ENCODE measurements at regions not wholly inside any gene's neighbourhood (a gene's known extent, or its start where the extent isn't known, plus 50 kb on each side); places are given as distances from the start of the nearest gene placed in this dataset.

DNA sequence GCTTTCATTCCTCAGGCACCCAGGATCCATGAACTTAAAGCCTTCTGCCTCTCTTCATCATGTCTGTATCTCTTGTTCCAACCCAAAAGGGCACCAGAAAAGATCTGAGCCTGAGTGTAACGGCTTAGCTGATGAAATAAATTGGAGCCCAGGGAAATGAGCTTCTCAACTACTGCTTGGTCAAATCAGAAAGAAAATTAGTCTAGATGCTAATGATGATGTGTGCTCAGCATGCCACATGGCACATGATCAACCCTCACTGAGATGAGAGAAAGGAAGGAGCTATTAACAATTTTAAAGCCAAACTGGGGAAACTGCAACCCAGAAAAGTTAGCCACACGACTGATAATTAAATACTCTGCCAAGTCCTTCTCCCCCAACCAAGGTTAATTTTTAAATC is 325.7 kb downstream of the CNTN3 start:
- Histone ChIP-seq H3K4me3 (ENCODE audit: low read depth, low read length) (no peak overlapping the region), H3K27me3 (ENCODE audit: control insufficient read depth, insufficient read depth, low read length) (no peaks in the 10 kb centered on the region)
- WGBS (ENCODE audit: insufficient coverage): 40% methylated on average over 1 of the region's 2 CpGs

DNA sequence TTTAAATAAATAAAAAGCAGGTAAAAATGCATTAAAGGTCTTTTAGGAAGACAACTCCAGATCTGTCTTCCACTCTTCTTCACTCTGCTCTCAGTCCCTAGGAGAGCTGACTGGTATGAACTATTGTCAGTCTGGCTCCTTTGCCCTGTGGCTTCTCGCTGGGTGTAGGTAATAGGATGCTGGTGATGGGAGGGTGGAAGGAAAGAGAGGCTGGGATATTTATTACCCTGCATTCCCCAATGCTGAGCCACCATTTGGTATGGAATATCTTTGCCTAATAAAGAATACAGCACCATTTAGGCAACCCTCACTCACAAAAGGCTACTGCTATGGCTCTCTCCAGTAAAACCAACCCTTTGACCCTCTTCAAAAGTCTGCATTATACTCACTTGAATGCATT is 326.9 kb downstream of the CNTN3 start:
- Histone ChIP-seq H3K36me3 (ENCODE audit: control insufficient read depth, insufficient read depth, low read length) (no peaks in the 10 kb centered on the region), H3K27me3 (ENCODE audit: control insufficient read depth, insufficient read depth, low read length) (no peaks in the 10 kb centered on the region), H3K27ac (ENCODE audit: low read depth, low read length) (no peak overlapping the region), H3K4me3 (ENCODE audit: low read depth, low read length) (no peak overlapping the region), H3K9me3 (ENCODE audit: control insufficient read depth, insufficient read depth, low read length) (no peaks in the 10 kb centered on the region), H3K4me1 (ENCODE audit: control insufficient read depth, insufficient read depth, low read length) (no peaks in the 10 kb centered on the region)
- WGBS (ENCODE audit: insufficient coverage): no CpG with 5 or more reads among the region's 1 CpG
- DNase-seq (ENCODE audit: low read depth in 4 of 6, low spot score in 6 of 6): no peak

More for the DNA sequence above, 325.7 kb downstream of the CNTN3 start:
- Histone ChIP-seq H3K27ac (ENCODE audit: low read depth, low read length) (no peak overlapping the region), H3K4me1 (ENCODE audit: control insufficient read depth, insufficient read depth, low read length) (no peaks in the 10 kb centered on the region), H3K36me3 (ENCODE audit: control insufficient read depth, insufficient read depth, low read length) (no peaks in the 10 kb centered on the region), H3K9me3 (ENCODE audit: control insufficient read depth, insufficient read depth, low read length) (no peaks in the 10 kb centered on the region)
- DNase-seq (ENCODE audit: low read depth in 4 of 6, low spot score in 6 of 6): peak in 4 of 6 donors; percentile 13 to 81 (median 30)

DNA sequence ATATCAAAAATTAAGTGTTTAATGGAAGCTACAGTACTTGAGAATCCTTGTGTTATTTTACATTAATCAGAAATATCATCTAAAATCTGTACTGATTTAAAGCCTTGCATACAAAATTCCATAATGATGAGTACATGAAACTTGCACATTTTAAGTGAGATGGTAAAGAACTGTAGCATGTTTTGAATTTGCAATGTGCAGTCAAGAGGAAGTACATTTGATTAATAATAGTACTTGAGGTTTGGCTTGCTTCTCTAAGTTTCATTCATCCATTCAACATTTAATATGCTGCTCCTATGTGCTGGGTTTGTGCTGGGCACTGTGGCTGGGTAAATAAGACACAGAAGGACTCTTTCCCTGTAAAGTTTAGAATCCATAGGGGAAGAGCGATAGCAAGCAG is 332.3 kb downstream of the CNTN3 start:
- Histone ChIP-seq H3K27me3 (ENCODE audit: control insufficient read depth, insufficient read depth, low read length) (no peaks in the 10 kb centered on the region), H3K4me3 (ENCODE audit: low read depth, low read length) (no peak overlapping the region), H3K9me3 (ENCODE audit: control insufficient read depth, insufficient read depth, low read length) (peaks cover 4% of the 10 kb centered on the region), H3K27ac (ENCODE audit: low read depth, low read length) (no peak overlapping the region), H3K4me1 (ENCODE audit: control insufficient read depth, insufficient read depth, low read length) (no peaks in the 10 kb centered on the region), H3K36me3 (ENCODE audit: control insufficient read depth, insufficient read depth, low read length) (no peaks in the 10 kb centered on the region)
- no peak for DNase-seq (ENCODE audit: low read depth in 4 of 6, low spot score in 6 of 6)
- no CpG with 5 or more reads among the region's 1 CpG for WGBS (ENCODE audit: insufficient coverage)

DNA sequence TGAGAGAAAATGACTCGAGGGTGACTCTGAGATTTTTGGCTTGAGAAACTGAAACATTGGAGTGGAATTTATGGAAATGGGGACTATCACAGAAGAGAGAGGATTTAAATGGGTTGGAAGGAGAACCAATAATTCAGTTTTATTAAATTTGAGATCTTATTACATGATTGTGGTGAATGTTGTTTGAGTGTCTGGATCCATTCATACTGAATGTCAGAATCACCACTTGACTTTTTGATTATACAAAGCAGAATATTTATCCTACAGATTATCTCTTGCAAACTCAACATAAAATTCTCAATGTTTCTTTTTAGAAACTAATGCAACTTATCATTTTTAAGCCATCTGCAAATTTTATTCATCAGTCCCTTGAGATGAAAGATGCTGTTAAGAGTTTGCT is 332.8 kb downstream of the CNTN3 start:
- WGBS (ENCODE audit: insufficient coverage): 85% methylated on average over 1 of the region's 1 CpG
- Histone ChIP-seq H3K36me3 (ENCODE audit: control insufficient read depth, insufficient read depth, low read length) (no peaks in the 10 kb centered on the region), H3K4me3 (ENCODE audit: low read depth, low read length) (no peak overlapping the region), H3K4me1 (ENCODE audit: control insufficient read depth, insufficient read depth, low read length) (no peaks in the 10 kb centered on the region), H3K9me3 (ENCODE audit: control insufficient read depth, insufficient read depth, low read length) (peaks cover 4% of the 10 kb centered on the region), H3K27me3 (ENCODE audit: control insufficient read depth, insufficient read depth, low read length) (no peaks in the 10 kb centered on the region), H3K27ac (ENCODE audit: low read depth, low read length) (no peak overlapping the region)
- no peak for DNase-seq (ENCODE audit: low read depth in 4 of 6, low spot score in 6 of 6)

DNA sequence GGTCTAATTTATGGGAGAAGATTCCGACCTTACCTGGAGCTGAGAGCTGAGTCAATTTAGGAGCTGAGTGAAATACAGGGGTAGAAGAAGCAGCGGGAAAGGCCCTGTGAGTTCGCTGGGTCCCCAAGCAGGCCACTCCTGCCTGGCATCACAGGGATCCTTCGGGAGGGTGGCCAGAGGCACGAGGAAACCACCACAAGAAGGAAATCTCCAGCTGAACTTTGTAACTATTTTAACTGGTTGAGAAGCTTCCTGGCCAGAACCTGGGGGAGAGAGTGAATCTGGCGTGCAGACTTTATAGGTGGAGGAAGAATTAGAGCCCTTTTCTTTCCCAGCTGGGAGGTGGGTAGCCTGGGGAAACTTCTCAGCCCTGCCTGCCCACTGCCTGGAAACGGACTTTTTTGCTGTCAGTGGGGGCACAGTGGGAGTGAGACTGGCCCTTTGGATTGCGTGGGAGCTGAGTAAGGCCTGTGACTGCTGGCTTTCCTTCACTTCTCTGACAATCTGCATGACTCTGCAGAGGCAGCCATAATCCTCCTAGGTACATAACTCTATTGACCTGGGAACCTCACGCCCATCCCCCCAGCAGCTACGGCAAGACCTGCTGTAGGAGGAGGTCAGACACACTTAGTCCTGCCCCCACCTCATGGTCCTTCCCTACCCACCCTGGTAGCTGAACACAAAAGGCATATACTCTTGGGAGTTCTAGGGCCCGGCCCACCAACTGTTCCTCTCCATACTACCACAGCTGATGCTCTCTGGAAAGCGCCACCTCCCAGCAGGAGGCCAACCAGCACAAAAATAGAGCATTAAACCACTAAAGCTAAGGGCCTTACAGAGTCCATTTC is 340.7 kb downstream of the CNTN3 start:
- no peak overlapping the region for H3K4me3 ChIP-seq (ENCODE audit: low read depth, low read length)

DNA sequence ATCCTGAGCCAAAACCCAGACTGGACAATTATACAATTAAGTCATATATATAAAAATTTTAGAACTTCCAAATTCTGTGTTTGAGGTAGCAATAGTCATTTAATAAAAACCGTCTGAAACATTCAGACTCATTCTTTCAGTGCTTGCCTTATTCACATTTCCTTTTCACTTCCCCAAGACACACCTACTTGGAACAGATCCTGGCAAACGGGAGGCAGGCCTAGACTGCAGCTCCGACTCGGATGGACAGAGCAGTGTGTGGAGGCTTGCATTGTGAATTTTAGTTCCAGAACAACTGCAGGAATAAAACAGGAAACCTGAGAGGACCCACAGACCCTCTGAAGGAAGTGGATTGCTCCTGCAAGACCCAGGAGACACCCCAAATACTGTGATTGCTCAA is 341.4 kb downstream of the CNTN3 start:
- Histone ChIP-seq H3K27me3 (ENCODE audit: control insufficient read depth, insufficient read depth, low read length) (no peaks in the 10 kb centered on the region), H3K27ac (ENCODE audit: low read depth, low read length) (no peak overlapping the region), H3K4me3 (ENCODE audit: low read depth, low read length) (no peak overlapping the region), H3K4me1 (ENCODE audit: control insufficient read depth, insufficient read depth, low read length) (peaks cover 4% of the 10 kb centered on the region), H3K9me3 (ENCODE audit: control insufficient read depth, insufficient read depth, low read length) (peaks cover 4% of the 10 kb centered on the region), H3K36me3 (ENCODE audit: control insufficient read depth, insufficient read depth, low read length) (no peaks in the 10 kb centered on the region)
- DNase-seq (ENCODE audit: low read depth in 4 of 6, low spot score in 6 of 6): peak in 1 of 6 donors; percentile 43
- 82% methylated on average over 2 of the region's 4 CpGs for WGBS (ENCODE audit: insufficient coverage)

More for the DNA sequence above, 340.7 kb downstream of the CNTN3 start:
- Histone ChIP-seq H3K27ac (ENCODE audit: low read depth, low read length) (no peak overlapping the region), H3K9me3 (ENCODE audit: control insufficient read depth, insufficient read depth, low read length) (peaks cover 4% of the 10 kb centered on the region), H3K27me3 (ENCODE audit: control insufficient read depth, insufficient read depth, low read length) (no peaks in the 10 kb centered on the region), H3K36me3 (ENCODE audit: control insufficient read depth, insufficient read depth, low read length) (no peaks in the 10 kb centered on the region), H3K4me1 (ENCODE audit: control insufficient read depth, insufficient read depth, low read length) (peaks cover 4% of the 10 kb centered on the region)
- no peak for DNase-seq (ENCODE audit: low read depth in 4 of 6, low spot score in 6 of 6)
- 88% methylated on average over 8 of the region's 12 CpGs for WGBS (ENCODE audit: insufficient coverage)

DNA sequence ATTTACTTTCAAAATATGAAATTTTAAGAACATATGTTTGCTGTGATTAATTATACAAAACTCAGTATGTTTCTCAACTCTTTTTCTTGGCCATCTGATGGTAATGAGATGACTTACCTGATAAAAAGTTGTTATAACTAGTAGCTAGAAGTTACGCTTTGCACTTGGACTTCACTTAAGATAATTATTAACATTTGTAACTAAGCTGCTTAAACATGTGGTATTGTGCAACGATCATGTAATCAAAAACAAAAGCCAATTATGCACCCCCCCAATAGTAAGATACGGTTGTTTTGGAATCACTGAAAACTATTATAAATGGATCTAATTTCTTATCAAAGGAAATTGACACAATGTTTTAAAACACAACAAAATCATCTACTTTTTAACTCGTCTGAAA is 342.9 kb downstream of the CNTN3 start:
- H3K9me3 ChIP-seq (ENCODE audit: control insufficient read depth, insufficient read depth, low read length): no peaks in the 10 kb centered on the region
- H3K36me3 ChIP-seq (ENCODE audit: control insufficient read depth, insufficient read depth, low read length): no peaks in the 10 kb centered on the region
- no peak for DNase-seq (ENCODE audit: low read depth in 4 of 6, low spot score in 6 of 6)
- WGBS (ENCODE audit: insufficient coverage): no CpG with 5 or more reads among the region's 4 CpGs
- no peak overlapping the region for H3K27ac ChIP-seq (ENCODE audit: low read depth, low read length)
- H3K27me3 ChIP-seq (ENCODE audit: control insufficient read depth, insufficient read depth, low read length): no peaks in the 10 kb centered on the region
- no peak overlapping the region for H3K4me3 ChIP-seq (ENCODE audit: low read depth, low read length)
- peaks cover 4% of the 10 kb centered on the region for H3K4me1 ChIP-seq (ENCODE audit: control insufficient read depth, insufficient read depth, low read length)

DNA sequence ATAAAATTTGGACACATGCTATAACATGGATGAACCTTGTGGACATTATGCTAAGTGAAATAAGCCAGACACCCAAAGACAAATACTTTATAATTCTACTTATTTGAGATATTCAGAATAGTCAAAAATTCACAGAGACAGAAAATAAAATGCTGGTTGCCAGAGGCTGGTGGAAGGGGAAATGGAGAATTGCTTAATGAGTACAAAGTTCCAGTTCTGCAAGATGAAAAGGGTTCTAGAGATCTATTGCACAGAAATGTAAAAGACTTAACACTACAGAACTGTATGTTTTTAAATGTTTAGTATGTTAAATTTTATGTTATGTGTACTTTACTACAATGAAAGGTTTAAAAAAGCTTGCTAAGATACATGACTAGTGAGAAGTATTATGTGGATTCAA is 344.8 kb downstream of the CNTN3 start:
- Histone ChIP-seq H3K27me3 (ENCODE audit: control insufficient read depth, insufficient read depth, low read length) (no peaks in the 10 kb centered on the region), H3K4me3 (ENCODE audit: low read depth, low read length) (no peak overlapping the region), H3K36me3 (ENCODE audit: control insufficient read depth, insufficient read depth, low read length) (no peaks in the 10 kb centered on the region), H3K4me1 (ENCODE audit: control insufficient read depth, insufficient read depth, low read length) (peaks cover 4% of the 10 kb centered on the region), H3K27ac (ENCODE audit: low read depth, low read length) (no peak overlapping the region), H3K9me3 (ENCODE audit: control insufficient read depth, insufficient read depth, low read length) (no peaks in the 10 kb centered on the region)
- no peak for DNase-seq (ENCODE audit: low read depth in 4 of 6, low spot score in 6 of 6)

DNA sequence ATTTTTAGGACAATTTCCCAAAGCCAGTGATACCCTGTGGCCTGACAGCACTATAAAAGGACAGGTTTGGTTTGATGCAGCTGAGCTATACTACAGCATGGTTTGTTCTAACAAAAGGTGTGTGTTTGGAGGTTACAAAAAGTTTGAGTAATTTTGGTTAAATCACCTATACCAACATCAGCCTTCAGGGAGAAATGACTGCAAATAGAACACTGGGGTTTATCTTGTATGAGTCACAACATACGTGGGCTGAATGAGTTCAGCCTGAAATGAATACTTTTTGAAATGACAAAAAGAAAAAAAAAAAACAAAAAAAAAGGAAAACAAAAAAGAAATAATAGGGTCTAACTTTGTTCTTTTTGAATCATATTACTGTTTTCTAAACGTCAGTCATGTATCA is 345.7 kb downstream of the CNTN3 start:
- no CpG with 5 or more reads among the region's 2 CpGs for WGBS (ENCODE audit: insufficient coverage)
- Histone ChIP-seq H3K4me1 (ENCODE audit: control insufficient read depth, insufficient read depth, low read length) (peaks cover 3% of the 10 kb centered on the region), H3K36me3 (ENCODE audit: control insufficient read depth, insufficient read depth, low read length) (no peaks in the 10 kb centered on the region), H3K9me3 (ENCODE audit: control insufficient read depth, insufficient read depth, low read length) (no peaks in the 10 kb centered on the region), H3K27me3 (ENCODE audit: control insufficient read depth, insufficient read depth, low read length) (no peaks in the 10 kb centered on the region), H3K4me3 (ENCODE audit: low read depth, low read length) (no peak overlapping the region), H3K27ac (ENCODE audit: low read depth, low read length) (no peak overlapping the region)
- no peak for DNase-seq (ENCODE audit: low read depth in 4 of 6, low spot score in 6 of 6)

DNA sequence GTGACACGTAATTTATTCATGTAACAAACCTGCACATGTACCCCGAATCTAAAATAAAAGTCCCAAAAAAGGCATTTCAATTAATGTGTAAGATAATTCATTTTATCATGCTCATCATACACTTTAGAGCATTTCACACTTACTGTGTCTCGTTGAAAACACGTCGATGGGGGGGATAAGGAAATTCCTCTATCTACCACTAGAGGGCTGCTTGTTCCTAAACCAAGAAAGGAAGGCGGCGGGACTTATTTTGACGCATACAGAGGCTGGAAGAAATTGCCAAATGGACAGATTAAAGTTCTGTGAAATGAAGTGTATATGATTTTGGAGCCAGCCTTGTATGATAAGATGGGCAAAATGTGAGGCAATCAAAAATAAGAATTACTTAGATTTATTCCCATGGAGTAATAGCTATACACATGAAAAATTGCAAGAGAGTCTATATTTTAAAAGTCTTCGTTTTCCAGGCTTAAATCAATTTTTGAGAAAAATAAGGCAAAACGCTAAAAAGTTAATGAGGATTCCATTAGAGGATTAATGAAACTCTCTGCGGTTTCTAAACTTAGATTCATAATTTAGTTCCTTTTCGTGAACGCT is 346.8 kb downstream of the CNTN3 start:
- H3K4me1 ChIP-seq (ENCODE audit: control insufficient read depth, insufficient read depth, low read length): no peaks in the 10 kb centered on the region
- H3K27ac ChIP-seq (ENCODE audit: low read depth, low read length): no peak overlapping the region
- WGBS (ENCODE audit: insufficient coverage): 67% methylated on average over 1 of the region's 13 CpGs
- H3K9me3 ChIP-seq (ENCODE audit: control insufficient read depth, insufficient read depth, low read length): no peaks in the 10 kb centered on the region
- H3K4me3 ChIP-seq (ENCODE audit: low read depth, low read length): no peak overlapping the region
- H3K27me3 ChIP-seq (ENCODE audit: control insufficient read depth, insufficient read depth, low read length): no peaks in the 10 kb centered on the region
- no peaks in the 10 kb centered on the region for H3K36me3 ChIP-seq (ENCODE audit: control insufficient read depth, insufficient read depth, low read length)
- DNase-seq (ENCODE audit: low read depth in 4 of 6, low spot score in 6 of 6): peak in 5 of 6 donors; percentile 45 to 92 (median 48)

All from spinal cord (tissue), 9 donors.